Loucy (cell line): ENCODE measurements at regions not wholly inside any gene's neighbourhood (a gene's known extent, or its start where the extent isn't known, plus 50 kb on each side); places are given as distances from the start of the nearest gene placed in this dataset.

ENCODE experiments used
- EZH2phosphoT487 ChIP-seq: fragments of 200-600 bp; IDR thresholded peaks from 2 replicates; pipeline ENCODE4 v1.6.1; 2018; ENCODE audit warnings: antibody characterized with exemption, mild to moderate bottlenecking, moderate library complexity, borderline replicate concordance
- TF ChIP-seq, protein P1 (sequence below): fragments of 200-600 bp; sonication (generic); conservative IDR thresholded peaks from 2 replicates; pipeline ENCODE4 v1.5.1; 2014; ENCODE audit warnings: mild to moderate bottlenecking, antibody characterized with exemption, low read length

DNA sequence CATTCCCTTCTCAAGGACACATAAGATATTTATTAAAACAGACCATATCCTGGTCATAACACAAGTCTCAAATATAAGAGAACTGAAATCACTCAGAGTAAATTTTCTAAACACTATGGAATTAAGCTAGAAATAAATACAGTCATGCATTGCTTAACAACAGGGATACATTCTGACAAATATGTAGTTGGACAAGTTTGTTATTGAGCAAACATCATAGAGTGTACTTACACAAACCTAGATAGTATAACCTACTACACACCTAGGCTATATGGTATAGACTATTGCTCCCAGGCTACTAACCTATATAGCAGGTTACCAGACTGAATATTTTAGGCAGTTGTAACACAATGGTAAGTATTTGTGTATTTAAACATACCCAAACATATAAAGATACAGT, 104.0 kb downstream of the MIS18A start:
- TF ChIP-seq, protein P1, sequence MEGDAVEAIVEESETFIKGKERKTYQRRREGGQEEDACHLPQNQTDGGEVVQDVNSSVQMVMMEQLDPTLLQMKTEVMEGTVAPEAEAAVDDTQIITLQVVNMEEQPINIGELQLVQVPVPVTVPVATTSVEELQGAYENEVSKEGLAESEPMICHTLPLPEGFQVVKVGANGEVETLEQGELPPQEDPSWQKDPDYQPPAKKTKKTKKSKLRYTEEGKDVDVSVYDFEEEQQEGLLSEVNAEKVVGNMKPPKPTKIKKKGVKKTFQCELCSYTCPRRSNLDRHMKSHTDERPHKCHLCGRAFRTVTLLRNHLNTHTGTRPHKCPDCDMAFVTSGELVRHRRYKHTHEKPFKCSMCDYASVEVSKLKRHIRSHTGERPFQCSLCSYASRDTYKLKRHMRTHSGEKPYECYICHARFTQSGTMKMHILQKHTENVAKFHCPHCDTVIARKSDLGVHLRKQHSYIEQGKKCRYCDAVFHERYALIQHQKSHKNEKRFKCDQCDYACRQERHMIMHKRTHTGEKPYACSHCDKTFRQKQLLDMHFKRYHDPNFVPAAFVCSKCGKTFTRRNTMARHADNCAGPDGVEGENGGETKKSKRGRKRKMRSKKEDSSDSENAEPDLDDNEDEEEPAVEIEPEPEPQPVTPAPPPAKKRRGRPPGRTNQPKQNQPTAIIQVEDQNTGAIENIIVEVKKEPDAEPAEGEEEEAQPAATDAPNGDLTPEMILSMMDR, result no peak
- no peak for TF ChIP-seq EZH2phosphoT487
